Hematopoietic multipotent progenitor cell treated with erythropoietin and hydrocortisone succinate and interleukin-3 and kit ligand, for 4 days (in vitro differentiated cells): ENCODE measurements at regions not wholly inside any gene's neighbourhood (a gene's known extent, or its start where the extent isn't known, plus 50 kb on each side); places are given as distances from the start of the nearest gene placed in this dataset.
A peak's percentile ranks its signal among the peaks of the same experiment; 100 is the strongest.
"Not testable (repeated sequence)": the region's sequence is repeated elsewhere in the genome, so short reads cannot be mapped to it uniquely, and the experiment has no call there.

Experiments used
- DNase-seq: peaks from one replicate; pipeline ENCODE4 v3.0.0-alpha.2; 2015

DNA sequence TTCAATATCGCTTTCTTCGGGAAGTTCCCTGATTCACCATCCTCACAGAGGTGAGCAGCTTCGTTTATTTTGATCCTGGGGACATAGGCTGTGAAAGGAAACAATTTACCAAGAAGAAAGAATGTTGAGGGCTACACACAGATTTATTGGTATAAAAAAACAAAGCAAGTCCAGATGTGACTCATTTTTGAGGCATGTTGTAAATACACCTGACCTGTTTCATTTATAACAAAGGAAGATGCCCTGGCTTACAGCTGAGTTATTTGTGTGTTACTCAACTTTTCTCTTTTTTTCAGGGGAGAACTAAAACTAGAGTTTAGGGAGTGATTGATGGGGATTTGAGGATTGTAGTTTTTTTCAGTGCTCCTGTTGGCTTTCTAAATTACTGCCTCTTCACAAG is 489.5 kb downstream of the CBLN4 start:
- DNase-seq, result no peak

DNA sequence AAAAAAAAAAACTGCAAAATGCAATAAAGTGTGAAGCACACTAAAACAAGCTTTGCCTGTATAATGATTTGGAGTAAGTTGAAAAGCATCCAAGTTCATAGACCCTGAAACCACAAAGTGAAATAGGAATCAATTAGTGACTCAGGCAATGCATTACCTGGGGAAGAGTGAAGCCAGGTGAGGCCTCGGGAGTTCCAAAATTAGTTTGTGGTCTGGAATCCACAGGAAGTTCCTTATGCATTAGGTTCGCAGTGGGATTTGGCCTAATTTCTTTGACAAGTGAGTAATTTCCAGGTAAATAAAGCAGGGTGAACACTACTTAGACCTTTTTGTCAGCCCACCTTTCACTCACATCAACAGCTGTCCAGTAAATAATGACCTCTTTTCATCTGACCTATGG is 490.8 kb downstream of the CBLN4 start:
- DNase-seq, result no peak

DNA sequence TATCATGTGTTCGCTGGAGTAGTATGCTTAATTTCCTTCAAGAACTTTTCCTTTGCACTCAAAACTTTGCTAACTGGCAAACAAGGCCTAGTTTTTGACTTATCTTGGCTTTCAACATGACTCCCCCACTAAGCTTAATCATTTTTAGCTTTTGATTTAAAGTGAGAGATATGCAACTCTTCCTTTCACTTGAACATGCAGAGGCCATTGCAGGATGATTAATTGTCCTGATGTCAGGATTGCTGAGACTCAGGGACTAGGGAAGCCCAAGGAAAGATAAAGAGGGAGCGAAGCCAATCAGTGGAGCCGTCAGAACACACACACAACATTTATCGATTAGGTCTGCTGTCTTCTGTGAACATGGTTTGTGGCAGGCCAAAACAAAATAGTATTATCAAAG is 491.4 kb downstream of the CBLN4 start:
- DNase-seq, result no peak

GRCh38 chr20:55500130-55500529 is 505.2 kb downstream of the CBLN4 start:
- DNase-seq, result no peak

DNA sequence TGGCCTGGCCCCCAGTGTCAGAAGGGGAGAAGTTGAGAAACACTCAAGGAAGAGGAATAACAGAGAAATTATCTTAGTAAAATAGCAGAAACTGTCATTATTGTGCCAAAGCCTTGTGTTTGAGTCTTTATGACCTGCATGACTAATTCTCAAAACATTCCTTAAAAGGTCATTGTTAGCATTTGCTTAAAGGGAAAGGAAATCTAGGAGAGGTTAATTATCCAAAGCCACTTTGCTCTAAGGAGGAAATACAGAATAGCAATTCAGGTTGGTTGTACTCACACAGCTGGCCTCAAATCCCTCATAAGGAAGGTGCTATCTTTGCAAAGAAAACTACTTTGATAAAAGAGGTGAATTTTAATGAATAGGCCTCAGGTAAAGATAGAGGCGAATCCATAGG is 516.7 kb downstream of the CBLN4 start:
- DNase-seq, result no peak

- no peak for DNase-seq
Measured at GRCh38 chr20:55478724-55479450, 526.4 kb downstream of the CBLN4 start.

DNA sequence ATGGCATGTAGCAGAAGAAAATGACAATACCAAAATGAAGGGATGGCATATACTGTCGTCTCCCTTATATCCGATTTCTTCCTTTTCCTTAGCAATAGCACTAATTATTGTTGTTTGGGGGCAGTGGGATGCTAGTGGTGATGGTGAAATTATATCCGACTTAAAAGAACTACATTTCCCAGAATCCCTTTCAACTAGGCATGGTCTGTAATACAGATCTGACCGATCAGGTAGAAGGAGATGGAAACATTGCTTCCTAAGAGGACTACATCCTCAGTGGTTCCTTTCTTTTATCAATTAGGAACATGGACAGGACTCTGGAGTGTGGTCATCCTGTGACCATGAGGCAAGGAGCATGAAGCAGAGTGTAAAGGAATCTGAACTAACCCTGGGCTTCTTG is 532.6 kb downstream of the CBLN4 start:
- DNase-seq, result peak; percentile 2

GRCh38 chr20:55471052-55472006 is 534.0 kb downstream of the CBLN4 start:
- DNase-seq, result no peak

DNA sequence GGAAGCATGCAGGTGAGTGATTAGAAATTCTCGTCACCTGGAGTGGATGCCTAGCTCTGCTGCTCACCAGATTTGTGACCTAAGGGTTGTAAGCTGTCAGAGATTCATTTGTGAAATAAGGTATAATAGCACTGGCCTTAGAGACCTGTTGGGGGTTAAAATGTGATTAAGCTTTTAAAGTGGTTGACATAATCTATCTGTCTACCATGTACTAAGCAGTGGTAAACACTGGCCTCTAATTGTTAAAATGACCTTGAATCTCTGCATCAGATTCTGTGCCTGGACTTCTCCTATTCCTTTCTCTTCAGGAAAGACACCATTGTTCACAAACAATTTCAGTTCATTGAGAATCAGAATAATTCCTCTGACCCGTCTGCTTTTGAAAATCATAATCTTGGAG is 536.2 kb downstream of the CBLN4 start:
- DNase-seq, result no peak

GRCh38 chr20:55461519-55461918 is 543.8 kb downstream of the CBLN4 start:
- no peak for DNase-seq

DNA sequence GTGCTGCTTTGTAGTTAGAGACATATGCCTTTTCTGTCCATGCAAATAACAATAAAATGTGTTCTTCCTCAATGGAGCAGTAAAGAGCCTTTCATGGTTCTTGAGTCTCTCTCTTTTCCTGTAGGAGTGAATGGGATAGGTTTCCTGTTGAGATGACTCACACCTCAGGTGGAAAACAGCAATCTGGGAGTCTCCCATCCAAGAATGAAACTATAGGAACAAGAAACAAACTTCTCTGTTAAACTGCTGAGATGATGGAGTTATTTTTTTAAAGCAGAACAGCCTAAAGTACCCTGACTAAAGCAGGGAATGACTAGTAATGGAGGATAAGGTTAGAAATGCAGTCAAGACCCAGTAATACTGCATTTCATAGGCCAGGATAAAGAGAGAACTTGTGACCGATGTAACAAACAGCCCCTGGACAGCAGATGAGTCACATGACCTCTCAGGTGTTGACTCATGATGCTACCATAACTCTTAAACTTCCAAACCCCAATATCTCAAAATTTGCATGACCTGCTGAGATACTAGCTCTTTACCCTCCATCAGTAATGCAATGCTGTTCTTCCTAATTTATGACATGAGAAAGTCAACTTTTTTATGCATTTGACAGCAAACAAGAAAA is 548.9 kb downstream of the CBLN4 start:
- DNase-seq, result no peak

DNA sequence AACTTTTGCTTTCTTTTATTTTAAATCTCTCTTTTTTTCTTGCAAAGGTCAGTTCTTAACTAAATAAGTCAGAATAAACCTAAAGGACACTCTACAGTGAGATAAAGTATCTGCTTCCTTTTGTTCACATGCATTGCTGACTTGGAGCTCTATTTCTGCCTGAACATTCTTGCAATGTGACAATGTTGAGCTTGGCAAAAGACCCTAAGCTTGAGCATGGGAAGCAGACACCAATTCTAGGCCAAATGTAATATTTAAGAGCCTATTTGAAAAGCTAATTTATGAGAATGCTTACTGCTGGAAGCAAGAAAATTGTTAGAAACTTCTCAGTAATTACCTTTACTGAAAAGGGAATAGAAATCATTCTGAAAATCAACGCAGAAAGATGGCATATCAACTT is 556.2 kb downstream of the CBLN4 start:
- no peak for DNase-seq

DNA sequence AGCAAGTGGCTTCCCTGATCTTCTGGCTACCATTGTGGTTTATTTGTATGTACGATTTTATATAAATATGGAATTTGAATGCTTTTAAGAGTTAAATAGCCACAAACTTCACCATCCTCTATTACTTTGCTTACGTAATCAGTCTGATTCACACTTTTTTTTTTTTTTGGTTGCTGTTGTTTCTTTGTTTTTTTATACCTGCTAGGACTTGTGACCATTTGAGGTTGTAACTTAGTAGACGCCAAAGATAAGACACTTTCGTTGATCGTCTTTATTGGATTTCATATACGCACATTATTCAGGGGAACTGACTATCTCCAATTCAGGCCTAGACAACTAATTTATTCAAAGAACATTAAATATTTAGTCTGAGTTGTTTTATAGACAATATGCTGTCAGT is 559.0 kb downstream of the CBLN4 start:
- no peak for DNase-seq

DNA sequence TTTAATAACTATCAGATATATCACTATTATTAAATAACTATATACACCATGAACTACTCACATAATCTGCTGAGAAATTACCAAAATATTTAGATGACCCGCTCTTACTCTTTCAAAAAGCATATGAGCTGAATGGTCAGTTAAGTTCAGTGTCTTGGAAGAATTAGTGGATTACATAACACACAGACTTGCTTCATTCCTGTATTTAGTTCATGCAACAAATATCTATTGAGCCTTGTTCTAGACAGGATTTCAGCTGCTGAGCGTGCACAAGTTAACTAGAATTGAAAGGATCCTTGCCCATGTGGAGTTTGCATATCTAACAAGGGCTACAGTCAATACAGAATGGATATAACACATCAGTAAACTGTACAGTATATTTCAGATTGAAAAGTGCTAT is 566.2 kb downstream of the CBLN4 start:
- DNase-seq, result no peak

DNA sequence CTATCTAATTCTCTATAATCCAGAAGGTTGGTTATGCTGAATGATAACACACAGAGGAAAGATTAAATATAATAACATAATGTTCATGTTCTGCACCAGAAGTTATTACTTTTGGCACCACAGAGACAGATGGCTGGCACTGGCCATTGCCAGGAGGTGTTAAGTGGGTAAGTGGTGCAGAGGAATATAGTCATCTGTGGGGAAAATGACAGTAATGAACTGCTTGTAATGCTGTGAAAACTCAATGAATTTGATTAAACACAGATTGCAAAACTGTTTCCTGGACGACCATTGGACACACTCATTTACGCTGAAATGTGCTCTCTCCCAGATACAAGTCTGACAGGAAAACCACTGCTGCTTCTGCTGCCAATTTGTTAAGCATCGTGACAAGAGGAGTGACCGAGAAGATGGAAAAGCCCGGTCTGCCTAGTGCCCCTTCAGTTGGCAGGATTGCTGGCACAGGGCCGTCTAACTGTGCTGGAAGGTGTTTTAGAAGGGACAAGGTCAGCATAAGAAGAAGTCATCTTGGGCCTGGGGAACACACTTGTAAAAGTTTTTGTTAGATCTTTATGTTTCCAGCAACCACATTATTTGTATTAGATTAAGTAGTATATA is 567.4 kb downstream of the CBLN4 start:
- no peak for DNase-seq

GRCh38 chr20:55424968-55425367 is 580.4 kb downstream of the CBLN4 start:
- DNase-seq, result no peak

DNA sequence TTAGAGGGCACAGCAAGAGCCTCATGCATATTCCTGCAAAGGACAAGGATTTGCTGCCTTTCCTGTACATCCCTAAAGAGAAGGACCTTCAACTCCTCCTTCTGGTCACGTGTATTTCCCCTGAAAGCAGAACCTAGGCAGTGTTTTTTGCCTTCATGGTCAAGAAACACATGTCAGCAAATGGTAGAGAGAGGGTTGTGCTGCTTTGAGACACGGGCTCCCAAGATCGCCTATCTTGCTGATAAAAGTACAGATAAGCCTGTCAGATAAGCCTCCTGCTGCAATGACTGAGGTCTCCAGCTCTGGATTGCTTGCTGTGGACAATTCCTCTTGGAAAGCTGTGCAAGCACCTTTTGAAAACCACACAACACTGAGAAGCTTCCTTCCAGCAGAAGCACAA is 580.8 kb downstream of the CBLN4 start:
- no peak for DNase-seq

GRCh38 chr20:55417836-55418235 is 587.5 kb downstream of the CBLN4 start:
- DNase-seq, result no peak

- peak; percentile 30 for DNase-seq
Measured at GRCh38 chr20:55415567-55416142, 589.7 kb downstream of the CBLN4 start.

DNA sequence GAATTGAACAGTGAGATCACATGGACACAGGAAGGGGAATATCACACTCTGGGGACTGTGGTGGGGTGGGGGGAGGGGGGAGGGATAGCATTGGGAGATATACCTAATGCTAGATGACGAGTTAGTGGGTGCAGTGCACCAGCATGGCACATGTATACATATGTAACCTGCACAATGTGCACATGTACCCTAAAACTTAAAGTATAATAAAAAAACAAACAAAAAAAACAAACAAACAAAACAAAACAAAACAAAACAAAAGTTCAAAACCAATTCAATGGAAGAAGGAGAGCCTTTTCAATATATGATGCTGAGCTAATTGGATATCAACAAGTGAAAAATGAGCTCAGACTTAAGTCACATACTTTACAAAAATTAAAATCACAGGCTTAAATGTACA is 592.8 kb downstream of the CBLN4 start:
- not testable (repeated sequence) for DNase-seq

DNA sequence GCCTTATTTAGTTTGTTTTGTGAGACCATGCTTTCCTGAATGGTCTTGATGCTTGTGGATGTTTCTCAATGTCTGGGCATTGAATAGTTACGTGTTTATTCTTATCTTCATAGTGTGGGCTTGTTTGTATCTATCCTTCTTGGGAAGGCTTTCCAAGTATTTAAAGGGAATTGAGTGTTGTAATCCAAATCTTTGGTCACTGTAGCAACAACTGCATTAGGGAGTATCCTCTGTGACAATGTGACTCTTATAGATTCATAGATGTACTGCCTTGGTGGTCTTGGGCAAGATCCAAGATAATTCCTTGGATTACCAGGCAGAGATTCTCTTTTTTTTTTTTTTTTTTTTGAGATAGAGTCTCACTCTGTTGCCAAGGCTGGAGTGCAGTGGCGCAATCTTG is 598.4 kb downstream of the CBLN4 start:
- DNase-seq, result no peak

DNA sequence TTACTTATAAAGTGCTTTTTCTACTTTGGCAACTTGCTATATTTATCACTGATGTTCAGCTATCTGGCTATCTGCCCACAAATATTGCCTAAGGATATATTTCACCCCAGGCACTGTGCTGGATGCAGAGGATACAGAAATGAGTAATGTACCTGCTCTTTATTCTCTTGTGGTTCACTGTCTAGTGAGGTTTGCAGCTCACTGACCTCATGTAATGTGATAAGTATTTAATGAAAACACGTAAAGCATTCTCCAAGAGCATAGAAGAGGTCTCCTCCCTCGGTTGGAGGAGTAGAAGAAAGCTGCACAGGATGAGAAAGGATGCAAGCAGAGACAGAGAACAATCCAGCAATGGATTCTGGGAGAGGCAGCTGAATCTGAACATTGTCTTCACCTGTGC is 610.7 kb downstream of the CBLN4 start:
- no peak for DNase-seq

GRCh38 chr20:55390791-55391190 is 614.5 kb downstream of the CBLN4 start:
- no peak for DNase-seq
